ENCODE measurements at regions not wholly inside any gene's neighbourhood (a gene's known extent, or its start where the extent isn't known, plus 50 kb on each side); places are given as distances from the start of the nearest gene placed in this dataset.

GRCh38 chr12:129959889-129960288 is 56.1 kb upstream of the TMEM132D start:
- in situ Hi-C loops (cut with HindIII; ENCODE audit: low sequenced_read_pairs), result no loop called here
- no peak for DNase-seq (ENCODE audit: low read depth)
- TF ChIP-seq CTCF (IDR thresholded peaks at IDR 0.05; ENCODE audit: low read depth, low read length, missing control alignments), result no peak
- H3K4me3 ChIP-seq (ENCODE audit: low read depth, low read length), result no peak overlapping the region

GRCh38 chr12:129961091-129961490 is 57.3 kb upstream of the TMEM132D start:
- in situ Hi-C loops (cut with HindIII; ENCODE audit: low sequenced_read_pairs), result no loop called here
- no peak for DNase-seq (ENCODE audit: low read depth)
- TF ChIP-seq CTCF (IDR thresholded peaks at IDR 0.05; ENCODE audit: low read depth, low read length, missing control alignments), result no peak
- H3K4me3 ChIP-seq (ENCODE audit: low read depth, low read length), result no peak overlapping the region

GRCh38 chr12:129961856-129962255 is 58.0 kb upstream of the TMEM132D start:
- DNase-seq (ENCODE audit: low read depth), result no peak
- TF ChIP-seq CTCF (IDR thresholded peaks at IDR 0.05; ENCODE audit: low read depth, low read length, missing control alignments), result no peak
- in situ Hi-C loops (cut with HindIII; ENCODE audit: low sequenced_read_pairs), result no loop called here
- no peak overlapping the region for H3K4me3 ChIP-seq (ENCODE audit: low read depth, low read length)

GRCh38 chr12:129964300-129964699 is 60.5 kb upstream of the TMEM132D start:
- in situ Hi-C loops (cut with HindIII; ENCODE audit: low sequenced_read_pairs), result no loop called here
- no peak for TF ChIP-seq CTCF (IDR thresholded peaks at IDR 0.05; ENCODE audit: low read depth, low read length, missing control alignments)
- DNase-seq (ENCODE audit: low read depth), result no peak
- H3K4me3 ChIP-seq (ENCODE audit: low read depth, low read length), result no peak overlapping the region

- no peak for DNase-seq (ENCODE audit: low read depth)
- no peak for TF ChIP-seq CTCF (IDR thresholded peaks at IDR 0.05; ENCODE audit: low read depth, low read length, missing control alignments)
- in situ Hi-C loops (cut with HindIII; ENCODE audit: low sequenced_read_pairs), result no loop called here
- H3K4me3 ChIP-seq (ENCODE audit: low read depth, low read length), result no peak overlapping the region
Measured at GRCh38 chr12:129964826-129965457, 61.1 kb upstream of the TMEM132D start.

- H3K4me3 ChIP-seq (ENCODE audit: low read depth, low read length), result no peak overlapping the region
- in situ Hi-C loops (cut with HindIII; ENCODE audit: low sequenced_read_pairs), result no loop called here
Measured at GRCh38 chr12:129966146-129966995, 62.5 kb upstream of the TMEM132D start.

More at GRCh38 chr12:129966146-129966995, 62.5 kb upstream of the TMEM132D start:
- no peak for TF ChIP-seq CTCF (IDR thresholded peaks at IDR 0.05; ENCODE audit: low read depth, low read length, missing control alignments)
- DNase-seq (ENCODE audit: low read depth), result no peak

All from astrocyte of the cerebellum (primary cell).